ENCODE measurements at regions not wholly inside any gene's neighbourhood (a gene's known extent, or its start where the extent isn't known, plus 50 kb on each side); places are given as distances from the start of the nearest gene placed in this dataset.
A peak's percentile ranks its signal among the peaks of the same experiment; 100 is the strongest.
"Not testable (repeated sequence)": the region's sequence is repeated elsewhere in the genome, so short reads cannot be mapped to it uniquely, and the experiment has no call there.

- DNase-seq (ENCODE audit: low read depth), result no peak
- H3K4me3 ChIP-seq (ENCODE audit: low read depth, low read length), result no peak overlapping the region
- TF ChIP-seq CTCF (IDR thresholded peaks at IDR 0.05; ENCODE audit: insufficient read depth, low read depth, low read length), result no peak
Measured at GRCh38 chr5:174558190-174558589, 166.2 kb upstream of the MSX2 start.

- no peak for TF ChIP-seq CTCF (IDR thresholded peaks at IDR 0.05; ENCODE audit: insufficient read depth, low read depth, low read length)
- DNase-seq (ENCODE audit: low read depth), result peak; percentile 36
- no peak overlapping the region for H3K4me3 ChIP-seq (ENCODE audit: low read depth, low read length)
Measured at GRCh38 chr5:174559141-174559540, 165.2 kb upstream of the MSX2 start.

GRCh38 chr5:174559566-174560090, 164.8 kb upstream of the MSX2 start:
- no peak for TF ChIP-seq CTCF (IDR thresholded peaks at IDR 0.05; ENCODE audit: insufficient read depth, low read depth, low read length)
- no peak overlapping the region for H3K4me3 ChIP-seq (ENCODE audit: low read depth, low read length)
- DNase-seq (ENCODE audit: low read depth), result no peak

- TF ChIP-seq CTCF (IDR thresholded peaks at IDR 0.05; ENCODE audit: insufficient read depth, low read depth, low read length), result no peak
- DNase-seq (ENCODE audit: low read depth), result no peak
- no peak overlapping the region for H3K4me3 ChIP-seq (ENCODE audit: low read depth, low read length)
Measured at GRCh38 chr5:174560861-174561260, 163.5 kb upstream of the MSX2 start.

GRCh38 chr5:174563040-174563439, 161.3 kb upstream of the MSX2 start:
- peak; percentile 43 for DNase-seq (ENCODE audit: low read depth)
- not testable (repeated sequence) for H3K4me3 ChIP-seq (ENCODE audit: low read depth, low read length)

GRCh38 chr5:174563899-174564298, 160.5 kb upstream of the MSX2 start:
- no peak overlapping the region for H3K4me3 ChIP-seq (ENCODE audit: low read depth, low read length)
- TF ChIP-seq CTCF (IDR thresholded peaks at IDR 0.05; ENCODE audit: insufficient read depth, low read depth, low read length), result no peak
- DNase-seq (ENCODE audit: low read depth), result peak; percentile 31

- no peak overlapping the region for H3K4me3 ChIP-seq (ENCODE audit: low read depth, low read length)
- no peak for TF ChIP-seq CTCF (IDR thresholded peaks at IDR 0.05; ENCODE audit: insufficient read depth, low read depth, low read length)
- DNase-seq (ENCODE audit: low read depth), result no peak
Measured at GRCh38 chr5:174567506-174568141, 156.8 kb upstream of the MSX2 start.
